A204.1 (cell line): ENCODE measurements at regions not wholly inside any gene's neighbourhood (a gene's known extent, or its start where the extent isn't known, plus 50 kb on each side); places are given as distances from the start of the nearest gene placed in this dataset.
A peak's percentile ranks its signal among the peaks of the same experiment; 100 is the strongest.
"Not testable (repeated sequence)": the region's sequence is repeated elsewhere in the genome, so short reads cannot be mapped to it uniquely, and the experiment has no call there.

ENCODE experiments used
- FAIRE-seq: peaks from 2 replicates; lab custom pipeline; 2012; peaks lifted over from hg19 to GRCh38; lab: Jason Lieb, UNC

DNA sequence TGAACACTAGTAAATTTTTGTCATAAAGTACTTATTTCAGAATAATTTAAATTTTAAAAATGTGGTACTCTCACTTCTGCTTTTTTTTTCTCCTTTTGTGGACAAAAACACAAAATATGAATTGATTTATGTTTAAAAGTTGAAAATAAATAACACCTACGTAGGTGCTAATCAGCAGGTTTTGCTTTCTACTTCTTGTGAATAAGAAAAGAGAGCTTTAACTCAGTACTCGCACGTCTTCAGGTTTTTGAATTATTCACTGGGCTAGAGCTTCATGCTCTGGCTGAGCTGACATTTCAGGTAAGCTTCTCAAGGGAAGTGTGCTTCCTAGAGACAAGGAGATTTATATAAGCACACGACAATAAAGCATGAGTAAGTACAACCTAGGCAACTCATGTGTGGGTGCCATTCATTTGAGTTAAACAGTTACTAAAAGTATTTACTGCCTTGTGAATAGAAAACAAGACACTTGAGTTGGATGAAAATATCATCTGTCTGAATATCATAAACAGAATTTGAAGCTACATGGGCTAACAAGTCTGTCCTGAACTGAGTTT lies 190.0 kb upstream of the POT1 start:
- no peak for FAIRE-seq

- FAIRE-seq, result no peak
These were observed 188.8 kb upstream of the POT1 start for GRCh38 chr7:125118444-125118843.

DNA sequence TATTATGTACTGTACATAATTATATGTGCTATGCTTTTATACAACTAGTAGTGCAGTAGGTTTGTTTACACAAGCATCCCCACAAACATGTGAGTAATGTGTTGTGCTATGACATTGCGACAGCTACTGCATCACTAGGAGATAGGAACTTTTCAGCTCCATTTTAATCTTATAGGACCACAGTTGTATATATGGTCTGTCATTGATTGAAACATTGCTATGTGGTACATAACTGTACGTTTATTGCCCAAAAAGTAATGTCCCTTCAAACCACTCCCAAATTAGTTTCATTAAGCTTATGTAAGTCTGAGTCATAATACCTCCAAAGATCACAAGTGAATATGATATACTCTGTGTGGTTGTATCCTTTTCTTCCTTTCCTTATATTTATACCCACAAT lies 183.2 kb upstream of the POT1 start:
- no peak for FAIRE-seq

GRCh38 chr7:125099519-125099918 lies 169.9 kb upstream of the POT1 start:
- no peak for FAIRE-seq

GRCh38 chr7:125098377-125098970 lies 168.8 kb upstream of the POT1 start:
- no peak for FAIRE-seq

DNA sequence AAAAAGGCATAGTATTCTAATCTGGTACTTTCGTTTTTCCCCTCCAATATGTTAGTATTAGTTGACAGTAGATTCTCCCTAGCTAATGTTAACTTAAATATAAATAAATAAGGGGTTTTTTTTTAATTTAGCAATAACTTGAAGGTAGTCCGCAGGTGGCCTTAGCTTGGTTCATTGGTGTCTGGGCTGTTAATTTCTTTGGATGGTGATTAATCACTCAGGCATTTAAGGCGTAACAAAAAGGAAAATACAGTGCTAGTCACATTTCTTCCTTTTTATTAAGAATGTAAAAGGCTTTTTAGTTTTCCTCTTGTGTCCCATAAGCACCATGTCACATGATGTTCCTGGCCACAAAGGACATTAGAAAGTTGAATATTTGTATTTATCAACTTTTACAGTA lies 161.0 kb upstream of the POT1 start:
- no peak for FAIRE-seq

DNA sequence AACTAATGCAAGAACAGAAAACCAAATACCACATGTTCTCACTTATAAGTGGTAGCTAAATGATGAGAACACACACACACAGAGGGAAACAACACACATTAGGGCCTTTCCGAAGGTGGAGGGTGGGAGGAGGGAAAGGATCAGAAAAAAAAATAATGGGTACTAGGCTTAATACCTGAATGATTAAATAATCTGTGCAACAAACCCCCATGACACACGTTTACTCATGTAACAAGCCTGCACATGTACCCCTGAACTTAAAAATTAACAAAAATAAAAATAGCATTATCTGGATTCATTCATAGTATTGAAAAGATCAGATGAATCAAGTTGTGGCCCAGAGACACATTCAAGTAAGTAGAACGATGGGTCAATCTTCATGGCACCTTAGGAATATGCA lies 159.5 kb upstream of the POT1 start:
- FAIRE-seq, result no peak

- no peak for FAIRE-seq
These were observed 158.9 kb upstream of the POT1 start for GRCh38 chr7:125088555-125088954.

- FAIRE-seq, result no peak
These were observed 155.5 kb upstream of the POT1 start for GRCh38 chr7:125085084-125085483.

DNA sequence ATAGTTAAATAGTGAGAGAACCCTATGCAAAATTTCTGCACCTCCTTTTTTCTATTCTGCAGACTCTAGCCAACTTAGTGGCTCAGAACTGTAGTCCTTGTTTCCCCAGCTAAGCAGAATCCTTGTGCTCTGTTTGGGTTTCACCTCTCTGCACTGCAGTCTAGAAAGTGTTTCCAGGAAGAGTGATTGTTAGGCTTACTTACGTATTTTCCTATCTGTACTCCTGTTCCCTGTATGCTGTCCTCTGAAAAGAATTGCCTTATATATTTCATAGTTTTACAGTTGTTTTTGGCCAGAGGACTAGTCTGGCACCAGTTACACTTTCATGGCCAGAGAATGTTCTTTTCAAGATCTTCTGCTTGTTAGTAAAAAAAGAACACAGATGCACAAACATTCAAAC lies 154.6 kb upstream of the POT1 start:
- no peak for FAIRE-seq

DNA sequence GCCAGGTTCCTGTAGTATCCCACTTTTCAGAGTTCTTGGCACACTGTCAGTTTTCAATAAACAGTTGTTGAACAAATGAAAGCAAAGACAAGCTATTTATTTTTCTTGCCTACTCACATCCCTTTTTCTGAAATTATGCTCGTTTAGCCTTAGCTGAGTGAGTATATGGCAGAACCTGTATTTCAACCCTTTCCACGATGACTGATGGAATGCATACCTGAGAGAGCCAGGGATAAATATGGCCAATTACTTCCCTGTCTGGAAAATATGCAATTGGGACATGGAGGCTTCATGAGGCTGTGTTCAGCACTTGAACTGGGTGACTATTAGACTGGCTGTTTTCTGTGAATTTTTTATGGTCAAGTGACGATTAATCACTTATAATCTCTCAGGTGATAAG lies 144.5 kb upstream of the POT1 start:
- no peak for FAIRE-seq

DNA sequence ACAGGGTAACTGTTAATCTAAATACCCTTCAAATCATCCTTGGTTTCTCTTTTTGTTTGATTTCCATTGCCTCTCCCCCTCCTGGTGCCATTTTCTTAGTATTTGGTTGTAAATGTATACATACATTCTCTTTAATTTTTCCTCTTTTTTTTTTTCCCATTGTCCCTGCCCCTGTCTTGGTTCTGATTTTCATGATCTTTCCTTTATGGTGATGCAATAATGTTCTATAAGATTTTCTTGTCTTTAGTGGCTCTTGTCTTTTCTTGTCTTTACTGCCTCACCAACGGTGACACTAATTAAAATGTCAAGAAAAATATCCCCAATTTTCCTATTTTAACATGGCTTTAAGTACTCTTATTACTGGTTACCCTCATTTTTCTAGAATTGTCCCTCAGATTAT lies 135.9 kb upstream of the POT1 start:
- FAIRE-seq, result no peak

DNA sequence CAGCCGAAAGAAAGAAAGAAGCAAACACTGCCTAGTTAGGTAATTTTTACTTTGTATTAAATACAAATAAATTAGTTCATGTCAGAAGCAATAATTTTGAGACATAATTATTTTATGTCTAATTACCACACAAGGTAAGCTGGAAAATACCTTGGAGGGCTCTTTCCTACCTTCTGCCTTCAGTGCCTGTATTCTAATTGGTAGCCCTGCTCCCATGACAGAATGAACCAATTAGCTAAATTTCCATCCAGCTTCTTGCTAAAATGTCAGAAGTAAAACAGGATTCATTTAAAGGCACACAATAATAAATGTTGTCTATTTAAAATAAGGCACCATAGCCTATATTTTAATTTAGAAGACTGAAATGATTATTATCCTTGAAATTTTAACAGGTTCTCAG lies 135.4 kb upstream of the POT1 start:
- no peak for FAIRE-seq

- no peak for FAIRE-seq
These were observed 132.3 kb upstream of the POT1 start for GRCh38 chr7:125061776-125062397.

GRCh38 chr7:125061083-125061745 lies 131.6 kb upstream of the POT1 start:
- FAIRE-seq, result not testable (repeated sequence)

- peak; percentile 99 for FAIRE-seq
These were observed 130.3 kb upstream of the POT1 start for GRCh38 chr7:125059861-125060456.

DNA sequence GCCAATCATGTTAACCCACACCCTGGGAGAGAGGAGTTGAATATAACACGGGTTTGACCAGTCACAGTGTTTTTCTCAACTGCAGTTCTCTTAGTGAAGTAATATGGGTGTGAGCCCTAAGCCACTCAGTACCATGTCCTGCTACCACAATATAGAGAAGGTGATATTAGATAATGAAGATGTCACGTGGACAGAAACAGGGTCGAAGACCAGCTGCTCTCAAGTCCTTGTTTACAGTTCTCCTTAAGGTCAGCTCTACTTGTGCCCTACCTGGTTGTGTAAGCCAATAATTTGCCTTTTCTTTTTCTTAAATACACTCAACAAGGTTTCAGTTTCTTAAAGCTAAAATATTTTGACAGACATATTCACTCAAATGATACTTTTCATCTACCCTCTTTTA lies 128.3 kb upstream of the POT1 start:
- no peak for FAIRE-seq

DNA sequence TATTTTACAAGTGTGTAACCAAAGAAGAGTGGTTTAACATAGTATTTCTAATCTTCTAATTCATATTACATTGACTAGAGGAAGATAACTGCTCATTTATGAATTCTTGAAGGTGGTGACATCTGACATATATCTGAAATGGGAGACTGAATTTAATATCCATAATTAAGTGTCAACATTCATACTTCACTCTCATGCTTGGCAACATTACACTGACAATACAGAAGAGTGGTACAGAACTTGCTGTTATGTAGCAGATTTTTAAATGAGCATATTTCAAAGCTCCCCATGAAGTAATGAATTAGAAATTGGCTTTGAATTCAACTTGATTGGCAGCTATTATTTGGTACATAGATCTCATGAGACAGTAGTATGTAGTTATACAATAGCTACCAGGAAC lies 125.8 kb upstream of the POT1 start:
- FAIRE-seq, result no peak

- FAIRE-seq, result no peak
These were observed 117.1 kb upstream of the POT1 start for GRCh38 chr7:125046767-125047166.

GRCh38 chr7:125033506-125033905 lies 103.9 kb upstream of the POT1 start:
- no peak for FAIRE-seq

- no peak for FAIRE-seq
These were observed 103.3 kb upstream of the POT1 start for GRCh38 chr7:125032943-125033342.

DNA sequence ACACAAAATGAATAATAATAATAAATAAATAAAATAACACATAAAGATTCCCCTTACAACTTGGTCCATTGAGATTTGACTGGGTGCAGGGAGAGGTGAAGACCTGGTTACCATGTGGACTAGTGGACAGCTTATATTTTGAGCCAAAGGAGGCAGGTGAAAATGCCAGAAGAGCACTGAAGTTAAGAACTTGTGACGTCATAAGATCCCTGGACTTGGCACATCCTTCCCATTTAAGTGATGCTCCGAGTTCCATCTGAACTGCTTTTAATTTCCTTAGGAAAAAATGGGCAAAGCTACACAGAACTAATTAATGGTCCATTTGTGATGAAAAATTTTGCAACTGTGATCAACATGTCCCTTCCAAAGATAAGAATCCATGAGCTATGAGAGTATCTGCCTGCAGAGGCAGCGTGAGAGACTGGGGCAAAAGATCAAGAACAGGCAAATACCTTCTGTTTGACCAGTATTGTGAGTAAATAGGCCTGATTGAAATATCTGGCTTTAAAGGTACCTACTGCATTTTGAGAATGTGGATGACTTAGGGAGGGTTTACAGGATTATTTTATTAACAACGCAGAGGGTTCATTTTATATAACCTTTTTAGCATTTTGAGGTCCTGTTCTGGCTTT lies 101.2 kb upstream of the POT1 start:
- no peak for FAIRE-seq

GRCh38 chr7:125025620-125026019 lies 96.0 kb upstream of the POT1 start:
- no peak for FAIRE-seq
